ENCODE measurements at regions not wholly inside any gene's neighbourhood (a gene's known extent, or its start where the extent isn't known, plus 50 kb on each side); places are given as distances from the start of the nearest gene placed in this dataset.
A peak's percentile ranks its signal among the peaks of the same experiment; 100 is the strongest.
"Not testable (repeated sequence)": the region's sequence is repeated elsewhere in the genome, so short reads cannot be mapped to it uniquely, and the experiment has no call there.

- DNase-seq (ENCODE audit: low read depth in 2 of 2): no peak
Observed at GRCh38 chr7:119256446-119257131, 1016.4 kb upstream of the KCND2 start.

- not testable (repeated sequence) for DNase-seq (ENCODE audit: low read depth in 2 of 2)
Observed at GRCh38 chr7:119266790-119267189, 1006.2 kb upstream of the KCND2 start.

GRCh38 chr7:119270045-119270464, 1002.9 kb upstream of the KCND2 start:
- peak in 1 of 2 experiments; percentile 15 for DNase-seq (ENCODE audit: low read depth in 2 of 2)

- no peak for DNase-seq (ENCODE audit: low read depth in 2 of 2)
Observed at GRCh38 chr7:119270644-119271043, 1002.3 kb upstream of the KCND2 start.

GRCh38 chr7:119271147-119271779, 1001.7 kb upstream of the KCND2 start:
- no peak for DNase-seq (ENCODE audit: low read depth in 2 of 2)

DNA sequence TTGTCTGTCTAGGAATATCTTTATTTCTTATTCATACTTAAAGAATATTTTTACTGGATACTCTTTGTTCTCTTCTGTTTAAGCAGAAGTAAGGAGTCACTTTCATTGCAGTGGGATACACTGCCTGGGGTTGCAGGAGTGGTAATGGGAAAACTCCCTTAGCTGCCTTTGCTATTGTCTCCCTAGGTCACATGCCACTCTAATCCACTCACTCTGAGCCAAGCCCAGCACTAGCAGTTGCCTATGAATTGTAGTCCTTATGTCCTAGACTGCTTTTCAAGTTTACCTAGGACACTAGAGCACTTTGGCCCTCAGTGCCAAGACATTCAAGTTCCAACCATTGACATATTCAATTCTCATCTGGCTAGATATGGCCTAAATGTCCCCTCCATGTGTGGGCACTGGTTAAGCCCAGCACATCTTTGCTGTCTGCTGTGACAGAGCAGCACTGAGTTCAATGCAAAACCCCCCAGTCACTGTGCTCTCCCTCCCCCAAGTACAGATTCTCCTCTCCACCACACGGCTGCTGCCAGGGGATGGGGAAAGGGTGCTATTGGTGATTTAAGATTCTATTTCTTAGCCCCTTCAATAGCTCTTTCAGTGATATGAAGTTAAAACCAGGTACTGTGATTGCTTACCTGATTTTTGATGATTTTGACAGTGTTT, 991.7 kb upstream of the KCND2 start:
- DNase-seq (ENCODE audit: low read depth in 2 of 2): no peak

DNA sequence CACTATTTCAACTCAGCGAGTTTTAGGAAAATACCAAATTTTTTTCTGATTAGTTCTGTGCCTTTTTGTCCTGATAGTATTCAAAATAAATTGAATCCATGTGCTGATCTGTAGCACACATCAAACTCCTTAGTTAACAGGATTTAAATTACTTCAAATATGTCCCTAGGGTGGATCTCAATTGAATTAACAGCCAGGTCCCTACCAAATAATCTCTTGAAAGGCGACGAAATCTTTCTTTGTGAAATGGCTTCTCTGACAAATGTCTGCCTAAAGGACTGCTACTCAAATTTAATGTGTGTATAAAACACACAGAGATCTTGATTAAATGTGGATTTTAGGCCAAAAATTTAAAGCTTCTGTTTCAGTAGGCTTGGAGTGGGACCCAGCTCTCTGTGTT, 989.6 kb upstream of the KCND2 start:
- DNase-seq (ENCODE audit: low read depth in 2 of 2): no peak

DNA sequence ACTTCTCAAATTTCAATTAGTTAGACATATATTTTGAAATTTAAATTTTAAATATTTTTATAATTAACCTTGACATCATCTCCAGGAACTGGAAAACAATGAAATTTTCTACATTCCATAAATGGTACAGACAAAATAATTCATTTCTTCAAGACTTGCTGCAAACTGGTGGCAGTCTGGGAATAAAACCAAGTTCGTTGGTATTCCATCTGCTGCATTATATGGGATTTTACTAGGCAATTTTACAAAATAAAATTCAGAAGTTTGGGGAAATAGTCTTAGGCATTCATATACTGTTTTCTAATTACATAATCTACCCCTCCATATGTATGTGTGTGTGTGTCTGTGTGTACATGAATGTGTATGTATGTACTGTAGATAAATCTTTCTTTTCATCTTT, 984.6 kb upstream of the KCND2 start:
- no peak for DNase-seq (ENCODE audit: low read depth in 2 of 2)

DNA sequence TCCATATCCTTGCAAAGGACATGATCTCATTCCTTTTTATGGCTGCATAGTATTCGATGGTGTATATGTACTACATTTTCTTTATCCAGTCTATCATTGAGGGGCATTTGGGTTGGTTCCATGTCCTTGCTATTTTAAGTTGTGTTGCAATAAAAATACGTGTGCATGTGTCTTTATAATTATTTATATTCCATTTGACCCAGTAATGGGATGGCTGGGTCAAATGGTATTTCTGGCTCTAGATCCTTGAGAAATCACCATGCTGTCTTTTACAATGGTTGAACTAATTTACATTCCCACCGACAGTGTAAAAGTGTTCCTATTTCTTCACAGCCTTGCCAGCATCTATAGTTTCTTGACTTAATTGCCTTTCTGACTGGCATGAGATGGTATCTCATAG, 972.6 kb upstream of the KCND2 start:
- DNase-seq (ENCODE audit: low read depth in 2 of 2): not testable (repeated sequence)

GRCh38 chr7:119320316-119320715, 952.7 kb upstream of the KCND2 start:
- no peak for DNase-seq (ENCODE audit: low read depth in 2 of 2)

- no peak for DNase-seq (ENCODE audit: low read depth in 2 of 2)
Observed at GRCh38 chr7:119329715-119330114, 943.3 kb upstream of the KCND2 start.

DNA sequence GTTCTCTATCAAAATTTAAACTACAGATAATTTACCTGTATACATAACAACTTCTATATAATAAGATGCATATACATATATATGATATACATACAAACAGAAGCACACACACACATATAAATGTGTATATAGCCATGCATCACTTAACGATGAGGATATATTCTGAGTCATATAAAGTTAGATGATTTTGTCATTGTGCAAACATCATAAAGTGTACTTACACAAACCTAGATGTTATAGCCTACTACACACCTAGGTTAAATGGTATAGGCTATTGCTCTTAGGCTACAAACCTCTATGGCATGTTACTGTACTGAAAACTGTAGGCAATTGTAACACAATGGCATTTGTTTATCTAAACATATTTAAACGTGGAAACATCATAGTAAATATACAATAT, 937.6 kb upstream of the KCND2 start:
- DNase-seq (ENCODE audit: low read depth in 2 of 2): no peak

DNA sequence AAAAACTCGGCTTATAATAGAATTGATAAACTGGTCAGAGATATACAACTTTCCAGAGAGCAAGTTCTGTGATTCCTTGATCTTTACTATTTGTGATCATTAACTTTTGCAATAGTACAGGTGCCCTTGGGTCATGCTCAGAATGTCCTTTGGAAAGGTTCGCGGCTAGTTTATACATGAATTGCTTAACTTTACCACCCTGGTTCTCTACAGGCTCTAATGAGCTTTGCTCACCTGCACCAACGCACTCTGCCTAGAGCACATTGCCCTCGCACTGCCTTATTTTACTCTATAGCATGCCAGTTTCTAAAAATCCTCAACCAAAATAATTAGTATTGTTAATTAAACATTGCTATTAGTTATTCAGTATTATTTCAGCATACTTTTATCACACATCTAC, 931.2 kb upstream of the KCND2 start:
- no peak for DNase-seq (ENCODE audit: low read depth in 2 of 2)

GRCh38 chr7:119343289-119343688, 929.7 kb upstream of the KCND2 start:
- DNase-seq (ENCODE audit: low read depth in 2 of 2): no peak

GRCh38 chr7:119344466-119344865, 928.5 kb upstream of the KCND2 start:
- DNase-seq (ENCODE audit: low read depth in 2 of 2): no peak

DNA sequence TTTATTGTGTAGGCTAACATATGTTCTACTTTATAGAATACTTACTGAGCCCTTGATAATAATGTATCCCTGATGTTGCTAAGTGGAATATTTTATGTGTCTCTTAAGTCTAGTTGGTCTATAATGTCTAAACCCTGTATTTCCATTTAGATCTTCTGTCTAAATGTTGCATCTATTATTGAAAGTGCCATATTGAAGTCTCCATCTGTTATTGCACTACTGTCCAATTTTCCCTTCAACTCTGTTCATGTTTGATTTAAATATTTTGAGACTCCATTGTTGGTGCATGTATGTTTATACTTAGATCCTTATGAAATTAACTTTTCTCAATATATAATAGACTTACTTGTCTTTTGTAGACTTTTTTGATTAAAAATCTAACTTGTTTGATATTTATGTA, 924.5 kb upstream of the KCND2 start:
- no peak for DNase-seq (ENCODE audit: low read depth in 2 of 2)

- DNase-seq (ENCODE audit: low read depth in 2 of 2): no peak
Observed at GRCh38 chr7:119350334-119350733, 922.6 kb upstream of the KCND2 start.

- DNase-seq (ENCODE audit: low read depth in 2 of 2): no peak
Observed at GRCh38 chr7:119351320-119351719, 921.7 kb upstream of the KCND2 start.

- no peak for DNase-seq (ENCODE audit: low read depth in 2 of 2)
Observed at GRCh38 chr7:119374436-119374835, 898.5 kb upstream of the KCND2 start.

GRCh38 chr7:119377861-119378260, 895.1 kb upstream of the KCND2 start:
- DNase-seq (ENCODE audit: low read depth in 2 of 2): no peak

- DNase-seq (ENCODE audit: low read depth in 2 of 2): no peak
Observed at GRCh38 chr7:119382726-119383125, 890.2 kb upstream of the KCND2 start.

DNA sequence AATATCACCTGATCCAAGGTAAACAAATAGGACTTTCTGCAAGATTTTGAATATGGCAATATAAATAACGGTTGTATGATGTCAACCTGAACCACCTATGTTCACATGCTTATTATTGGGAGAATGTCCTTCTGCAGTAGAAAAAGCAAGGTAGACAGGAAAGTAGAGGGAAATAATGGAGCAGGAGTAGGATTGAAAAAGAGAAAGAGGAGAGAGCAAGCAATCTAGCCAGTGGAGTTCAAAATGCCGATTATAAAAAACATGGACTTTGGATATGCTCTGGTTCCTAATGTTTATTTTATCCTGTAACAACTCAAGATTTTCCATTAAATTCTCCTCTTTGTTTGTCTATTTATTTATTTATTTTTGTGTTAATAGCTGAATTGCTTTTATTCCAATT, 878.0 kb upstream of the KCND2 start:
- DNase-seq (ENCODE audit: low read depth in 2 of 2): no peak

- no peak for DNase-seq (ENCODE audit: low read depth in 2 of 2)
Observed at GRCh38 chr7:119397156-119397555, 875.8 kb upstream of the KCND2 start.

All from stimulated activated CD4-positive, alpha-beta T cell treated with anti-CD3 and anti-CD28 coated beads, Interleukin-12 subunit alpha, Interleukin-12 subunit beta, amount 100 ng/mL, for 24 hours (primary cell).